Neural crest cell (in vitro differentiated cells): ENCODE measurements at regions not wholly inside any gene's neighbourhood (a gene's known extent, or its start where the extent isn't known, plus 50 kb on each side); places are given as distances from the start of the nearest gene placed in this dataset.

Experiments
- DNase-seq: peaks from one replicate; pipeline ENCODE4 v3.0.0; 2021; ENCODE audit warnings: low read depth, mixed read lengths, low spot score
- H3K27ac Mint-ChIP-seq: one replicate; pipeline ENCODE4 v1.8.0; 2021; ENCODE audit warnings: mild to moderate bottlenecking, mixed read lengths; ENCODE audit not compliant: unreplicated experiment
- H3K27me3 Mint-ChIP-seq: 2 replicates; pipeline ENCODE4 v1.8.0; 2021; ENCODE audit warnings: low read depth, mild to moderate bottlenecking, mixed read lengths
- H3K36me3 Mint-ChIP-seq: 2 replicates; pipeline ENCODE4 v1.8.0; 2021; ENCODE audit warnings: low read depth, mild to moderate bottlenecking, mixed read lengths
- H3K4me1 Mint-ChIP-seq: 2 replicates; pipeline ENCODE4 v1.8.0; 2021; ENCODE audit warnings: mixed read lengths
- H3K4me3 Mint-ChIP-seq: one replicate; pipeline ENCODE4 v1.8.0; 2021; ENCODE audit warnings: mild to moderate bottlenecking, mixed read lengths
- H3K9me3 Mint-ChIP-seq: 2 replicates; pipeline ENCODE4 v1.8.0; 2021; ENCODE audit warnings: mixed read lengths
- CTCF ChIP-seq: fragments of 200-600 bp; sonication (generic); conservative IDR thresholded peaks from 2 replicates; pipeline ENCODE4 v1.5.0; 2021; ENCODE audit warnings: antibody characterized with exemption, mild to moderate bottlenecking

- no peak for TF ChIP-seq CTCF
- H3K4me3 Mint-ChIP-seq: no peak overlapping the region
- H3K4me1 Mint-ChIP-seq: no peaks in the 10 kb centered on the region
- H3K36me3 Mint-ChIP-seq: peaks cover 4% of the 10 kb centered on the region
- no peaks in the 10 kb centered on the region for H3K27me3 Mint-ChIP-seq
- no peaks in the 10 kb centered on the region for H3K9me3 Mint-ChIP-seq
- H3K27ac Mint-ChIP-seq: no peak overlapping the region
- no peak for DNase-seq
Measured at GRCh38 chr5:165188556-165189175, 1683.2 kb downstream of the MAT2B start.

GRCh38 chr5:165196961-165197360 is 1691.5 kb downstream of the MAT2B start:
- Mint-ChIP-seq H3K4me3 (no peak overlapping the region), H3K27ac (no peak overlapping the region), H3K27me3 (no peaks in the 10 kb centered on the region), H3K4me1 (no peaks in the 10 kb centered on the region), H3K9me3 (no peaks in the 10 kb centered on the region), H3K36me3 (no peaks in the 10 kb centered on the region)
- no peak for DNase-seq
- no peak for TF ChIP-seq CTCF

GRCh38 chr5:165201369-165201768 is 1696.0 kb downstream of the MAT2B start:
- no peak for TF ChIP-seq CTCF
- Mint-ChIP-seq H3K4me3 (no peak overlapping the region), H3K27me3 (no peaks in the 10 kb centered on the region), H3K27ac (no peak overlapping the region), H3K4me1 (peaks cover 4% of the 10 kb centered on the region), H3K36me3 (no peaks in the 10 kb centered on the region), H3K9me3 (no peaks in the 10 kb centered on the region)
- no peak for DNase-seq

- H3K4me3 Mint-ChIP-seq: no peak overlapping the region
- DNase-seq: no peak
- H3K36me3 Mint-ChIP-seq: no peaks in the 10 kb centered on the region
- no peaks in the 10 kb centered on the region for H3K27me3 Mint-ChIP-seq
- H3K27ac Mint-ChIP-seq: no peak overlapping the region
- TF ChIP-seq CTCF: no peak
- no peaks in the 10 kb centered on the region for H3K9me3 Mint-ChIP-seq
- peaks cover 10% of the 10 kb centered on the region for H3K4me1 Mint-ChIP-seq
Measured at GRCh38 chr5:165201771-165202518, 1696.5 kb downstream of the MAT2B start.

- peaks cover 12% of the 10 kb centered on the region for H3K4me1 Mint-ChIP-seq
- no peak overlapping the region for H3K4me3 Mint-ChIP-seq
- H3K9me3 Mint-ChIP-seq: no peaks in the 10 kb centered on the region
- no peak for TF ChIP-seq CTCF
- no peaks in the 10 kb centered on the region for H3K36me3 Mint-ChIP-seq
- H3K27ac Mint-ChIP-seq: no peak overlapping the region
- no peaks in the 10 kb centered on the region for H3K27me3 Mint-ChIP-seq
- no peak for DNase-seq
Measured at GRCh38 chr5:165202519-165202910, 1697.1 kb downstream of the MAT2B start.
